ENCODE measurements at regions not wholly inside any gene's neighbourhood (a gene's known extent, or its start where the extent isn't known, plus 50 kb on each side); places are given as distances from the start of the nearest gene placed in this dataset.
"Not testable (repeated sequence)": the region's sequence is repeated elsewhere in the genome, so short reads cannot be mapped to it uniquely, and the experiment has no call there.

DNA sequence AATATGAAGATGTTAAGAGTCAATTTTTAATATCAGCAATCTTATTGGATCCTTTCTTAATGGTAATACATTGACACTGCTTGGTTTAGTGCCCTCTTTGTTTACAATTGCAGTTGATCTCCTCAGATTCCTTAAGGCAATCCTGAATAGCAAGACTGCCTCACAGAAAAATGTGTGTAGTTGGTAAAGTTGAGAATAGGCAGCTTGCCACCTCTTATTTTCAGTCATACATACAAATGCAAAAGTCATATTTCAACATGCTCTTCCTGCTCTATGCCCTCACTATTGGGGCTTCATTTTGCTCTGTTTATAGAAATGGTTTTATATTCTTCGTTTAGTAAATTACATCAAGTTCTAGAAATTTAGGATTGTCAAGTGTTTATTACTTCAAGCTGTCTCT lies 661.1 kb upstream of the ANKRD30A start:
- Histone ChIP-seq H3K4me3 (replicated peaks; ENCODE audit: low read depth, low read length) (no peak overlapping the region), H3K36me3 (ENCODE audit: control insufficient read depth, insufficient read depth, low read length) (no peaks in the 10 kb centered on the region), H3K27me3 (replicated peaks; ENCODE audit: control insufficient read depth, insufficient read depth, low read length) (no peaks in the 10 kb centered on the region)
- TF ChIP-seq, protein P1, sequence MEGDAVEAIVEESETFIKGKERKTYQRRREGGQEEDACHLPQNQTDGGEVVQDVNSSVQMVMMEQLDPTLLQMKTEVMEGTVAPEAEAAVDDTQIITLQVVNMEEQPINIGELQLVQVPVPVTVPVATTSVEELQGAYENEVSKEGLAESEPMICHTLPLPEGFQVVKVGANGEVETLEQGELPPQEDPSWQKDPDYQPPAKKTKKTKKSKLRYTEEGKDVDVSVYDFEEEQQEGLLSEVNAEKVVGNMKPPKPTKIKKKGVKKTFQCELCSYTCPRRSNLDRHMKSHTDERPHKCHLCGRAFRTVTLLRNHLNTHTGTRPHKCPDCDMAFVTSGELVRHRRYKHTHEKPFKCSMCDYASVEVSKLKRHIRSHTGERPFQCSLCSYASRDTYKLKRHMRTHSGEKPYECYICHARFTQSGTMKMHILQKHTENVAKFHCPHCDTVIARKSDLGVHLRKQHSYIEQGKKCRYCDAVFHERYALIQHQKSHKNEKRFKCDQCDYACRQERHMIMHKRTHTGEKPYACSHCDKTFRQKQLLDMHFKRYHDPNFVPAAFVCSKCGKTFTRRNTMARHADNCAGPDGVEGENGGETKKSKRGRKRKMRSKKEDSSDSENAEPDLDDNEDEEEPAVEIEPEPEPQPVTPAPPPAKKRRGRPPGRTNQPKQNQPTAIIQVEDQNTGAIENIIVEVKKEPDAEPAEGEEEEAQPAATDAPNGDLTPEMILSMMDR (IDR thresholded peaks at IDR 0.05; ENCODE audit: insufficient read depth, low read length, poor library complexity, severe bottlenecking): no peak
- no peak for DNase-seq (ENCODE audit: extremely low read depth, insufficient read length)

DNA sequence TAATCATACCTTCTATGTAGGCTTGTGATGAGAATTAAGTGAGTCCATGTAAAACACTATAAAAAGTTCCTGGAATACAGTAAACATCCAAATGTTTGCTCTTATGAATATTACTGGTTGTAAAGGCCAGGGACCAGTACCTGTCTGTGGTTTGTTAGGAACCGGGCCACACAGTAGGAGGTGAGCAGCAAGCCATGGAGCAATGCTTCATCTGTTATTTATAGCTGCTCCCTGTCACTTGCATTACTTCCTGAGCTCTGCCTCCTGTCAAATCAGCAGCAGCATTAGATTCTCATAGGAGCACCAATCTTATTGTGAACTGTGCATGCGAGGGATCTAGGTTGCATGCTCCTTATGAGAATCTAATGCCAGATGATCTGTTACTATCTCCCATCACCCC lies 662.0 kb upstream of the ANKRD30A start:
- Histone ChIP-seq H3K36me3 (ENCODE audit: control insufficient read depth, insufficient read depth, low read length) (no peaks in the 10 kb centered on the region), H3K4me3 (replicated peaks; ENCODE audit: low read depth, low read length) (no peak overlapping the region), H3K27me3 (replicated peaks; ENCODE audit: control insufficient read depth, insufficient read depth, low read length) (no peaks in the 10 kb centered on the region)
- no peak for DNase-seq (ENCODE audit: extremely low read depth, insufficient read length)
- TF ChIP-seq, protein P1 (IDR thresholded peaks at IDR 0.05; ENCODE audit: insufficient read depth, low read length, poor library complexity, severe bottlenecking): no peak

DNA sequence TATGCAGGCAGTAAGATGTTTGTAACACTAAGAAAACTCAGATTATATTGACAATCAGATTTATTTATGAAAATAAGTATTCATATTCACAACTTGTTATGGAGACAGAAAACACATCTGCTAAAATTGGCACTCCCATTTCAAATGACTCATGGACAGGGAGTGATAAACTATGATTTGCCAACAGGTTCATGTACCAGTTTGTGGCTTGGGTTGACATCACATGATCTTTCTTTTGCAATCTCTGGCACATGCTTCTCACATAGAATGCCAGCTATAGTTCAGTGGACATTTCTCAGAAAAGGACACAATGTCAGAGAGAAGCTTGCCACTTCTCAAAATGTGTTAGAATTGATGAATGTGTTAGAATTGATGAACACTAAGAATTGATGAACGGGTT lies 663.2 kb upstream of the ANKRD30A start:
- H3K4me3 ChIP-seq (replicated peaks; ENCODE audit: low read depth, low read length): no peak overlapping the region
- TF ChIP-seq, protein P1 (IDR thresholded peaks at IDR 0.05; ENCODE audit: insufficient read depth, low read length, poor library complexity, severe bottlenecking): no peak
- no peak for DNase-seq (ENCODE audit: extremely low read depth, insufficient read length)
- H3K27me3 ChIP-seq (replicated peaks; ENCODE audit: control insufficient read depth, insufficient read depth, low read length): no peaks in the 10 kb centered on the region
- no peaks in the 10 kb centered on the region for H3K36me3 ChIP-seq (ENCODE audit: control insufficient read depth, insufficient read depth, low read length)

DNA sequence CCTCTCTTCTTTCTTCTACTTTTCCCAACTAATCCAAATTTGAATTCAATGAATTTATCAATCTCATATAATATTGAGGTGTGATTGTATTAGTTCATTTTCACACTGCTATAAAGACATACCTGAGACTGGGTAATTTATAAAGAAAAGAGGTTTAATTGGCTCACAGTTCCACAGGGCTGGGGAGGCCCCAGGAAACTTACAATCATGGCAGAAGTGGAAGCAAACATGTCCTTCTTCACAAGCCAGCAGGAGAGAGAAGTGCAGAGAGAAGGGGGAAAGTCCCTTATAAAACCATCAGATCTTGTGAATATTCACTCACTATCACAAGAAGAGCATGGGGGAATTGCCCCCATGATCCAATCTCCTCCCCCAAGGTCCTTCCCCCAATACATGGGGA lies 667.0 kb upstream of the ANKRD30A start:
- not testable (repeated sequence) for H3K36me3 ChIP-seq (ENCODE audit: control insufficient read depth, insufficient read depth, low read length); H3K27me3 ChIP-seq (replicated peaks; ENCODE audit: control insufficient read depth, insufficient read depth, low read length); H3K4me3 ChIP-seq (replicated peaks; ENCODE audit: low read depth, low read length); DNase-seq (ENCODE audit: extremely low read depth, insufficient read length)

DNA sequence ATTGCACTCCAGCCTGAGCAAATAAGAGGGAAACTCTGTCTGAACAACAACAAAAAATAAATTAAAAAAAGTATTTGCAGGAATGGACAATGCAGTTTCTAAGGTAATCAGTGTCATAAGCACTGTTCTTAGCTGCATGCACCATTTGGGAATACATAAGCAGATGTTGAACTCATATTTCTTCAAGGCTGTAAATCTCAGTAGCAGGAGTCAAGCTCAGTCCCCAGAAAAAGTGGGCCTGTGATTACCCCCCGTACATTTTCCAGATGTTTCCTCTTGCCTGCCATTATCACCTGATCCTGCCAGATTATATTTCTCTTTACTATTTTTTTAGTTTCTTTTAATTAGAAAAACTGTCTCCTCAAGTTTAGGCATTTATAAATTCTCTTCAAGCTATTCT lies 667.6 kb upstream of the ANKRD30A start:
- TF ChIP-seq, protein P1 (IDR thresholded peaks at IDR 0.05; ENCODE audit: insufficient read depth, low read length, poor library complexity, severe bottlenecking): no peak
- Histone ChIP-seq H3K36me3 (ENCODE audit: control insufficient read depth, insufficient read depth, low read length) (no peaks in the 10 kb centered on the region), H3K27me3 (replicated peaks; ENCODE audit: control insufficient read depth, insufficient read depth, low read length) (no peaks in the 10 kb centered on the region), H3K4me3 (replicated peaks; ENCODE audit: low read depth, low read length) (no peak overlapping the region)
- DNase-seq (ENCODE audit: extremely low read depth, insufficient read length): no peak

DNA sequence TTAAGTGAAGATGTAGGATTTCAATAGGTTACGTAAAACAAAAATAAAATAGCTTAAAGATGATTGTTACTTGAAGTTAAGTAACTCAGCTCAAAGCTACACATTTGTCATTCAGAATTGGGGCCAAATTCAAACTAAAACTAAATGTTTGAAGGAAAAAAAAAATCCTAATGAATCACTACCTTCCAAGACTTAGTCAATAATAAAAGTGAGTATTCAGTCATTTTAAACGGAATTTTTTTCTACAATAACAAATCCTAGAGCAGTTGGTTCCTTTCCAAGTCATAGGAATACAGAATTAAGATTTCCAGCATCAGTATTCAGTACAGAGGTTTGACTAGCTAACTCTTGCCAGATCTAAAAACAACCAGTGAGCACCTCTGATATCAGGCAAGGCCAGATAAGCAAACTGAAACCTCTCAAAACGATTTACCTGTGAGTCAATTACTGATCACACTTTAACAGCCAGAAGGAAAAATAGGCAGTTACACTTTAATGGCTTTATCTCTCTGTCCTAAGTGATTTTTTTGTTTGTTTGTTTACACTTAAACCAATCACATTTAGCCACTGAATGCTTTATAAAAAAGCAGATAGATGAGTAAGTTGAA lies 669.8 kb upstream of the ANKRD30A start:
- H3K36me3 ChIP-seq (ENCODE audit: control insufficient read depth, insufficient read depth, low read length): no peaks in the 10 kb centered on the region
- H3K27me3 ChIP-seq (replicated peaks; ENCODE audit: control insufficient read depth, insufficient read depth, low read length): no peaks in the 10 kb centered on the region
- DNase-seq (ENCODE audit: extremely low read depth, insufficient read length): no peak
- TF ChIP-seq, protein P1 (IDR thresholded peaks at IDR 0.05; ENCODE audit: insufficient read depth, low read length, poor library complexity, severe bottlenecking): no peak
- no peak overlapping the region for H3K4me3 ChIP-seq (replicated peaks; ENCODE audit: low read depth, low read length)
